ENCODE measurements at regions not wholly inside any gene's neighbourhood (a gene's known extent, or its start where the extent isn't known, plus 50 kb on each side); places are given as distances from the start of the nearest gene placed in this dataset.

DNA sequence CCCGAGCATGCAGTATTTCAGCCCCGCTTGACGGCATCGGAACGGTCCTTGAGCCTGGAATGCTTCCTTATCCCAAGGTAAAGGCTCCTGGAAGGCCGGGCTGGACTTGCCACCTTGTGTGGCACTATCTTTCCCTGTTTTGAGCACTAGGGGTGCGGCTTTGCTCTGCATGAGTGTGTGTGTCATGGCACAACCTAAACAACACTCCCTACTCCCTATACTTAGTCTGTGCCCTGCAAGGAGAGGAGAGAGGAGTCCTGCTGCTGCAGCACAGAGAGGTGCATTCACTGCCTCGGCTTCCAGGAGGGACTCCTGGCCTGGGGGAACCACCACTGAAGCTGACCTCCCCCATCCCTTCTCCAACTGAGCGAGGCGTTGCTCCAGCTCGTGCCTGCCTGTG lies 60.4 kb upstream of the BACE2 start:
- no peaks in the 10 kb centered on the region for H4K20me1 ChIP-seq (ENCODE audit: insufficient read depth, low read length, poor library complexity, severe bottlenecking)
- no peak overlapping the region for H3K4me3 ChIP-seq (ENCODE audit: low read length, poor library complexity, severe bottlenecking)
- no peaks in the 10 kb centered on the region for H3K79me2 ChIP-seq (ENCODE audit: insufficient read depth, low read length)
- TF ChIP-seq, protein P1, sequence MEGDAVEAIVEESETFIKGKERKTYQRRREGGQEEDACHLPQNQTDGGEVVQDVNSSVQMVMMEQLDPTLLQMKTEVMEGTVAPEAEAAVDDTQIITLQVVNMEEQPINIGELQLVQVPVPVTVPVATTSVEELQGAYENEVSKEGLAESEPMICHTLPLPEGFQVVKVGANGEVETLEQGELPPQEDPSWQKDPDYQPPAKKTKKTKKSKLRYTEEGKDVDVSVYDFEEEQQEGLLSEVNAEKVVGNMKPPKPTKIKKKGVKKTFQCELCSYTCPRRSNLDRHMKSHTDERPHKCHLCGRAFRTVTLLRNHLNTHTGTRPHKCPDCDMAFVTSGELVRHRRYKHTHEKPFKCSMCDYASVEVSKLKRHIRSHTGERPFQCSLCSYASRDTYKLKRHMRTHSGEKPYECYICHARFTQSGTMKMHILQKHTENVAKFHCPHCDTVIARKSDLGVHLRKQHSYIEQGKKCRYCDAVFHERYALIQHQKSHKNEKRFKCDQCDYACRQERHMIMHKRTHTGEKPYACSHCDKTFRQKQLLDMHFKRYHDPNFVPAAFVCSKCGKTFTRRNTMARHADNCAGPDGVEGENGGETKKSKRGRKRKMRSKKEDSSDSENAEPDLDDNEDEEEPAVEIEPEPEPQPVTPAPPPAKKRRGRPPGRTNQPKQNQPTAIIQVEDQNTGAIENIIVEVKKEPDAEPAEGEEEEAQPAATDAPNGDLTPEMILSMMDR (conservative IDR thresholded peaks at IDR 0.05; ENCODE audit: low read length) = no peak
- TF ChIP-seq EZH2phosphoT487 (IDR thresholded peaks at IDR 0.05; ENCODE audit: borderline replicate concordance) = no peak
- H3K9ac ChIP-seq (ENCODE audit: low read depth, low read length, poor library complexity, severe bottlenecking) = no peak overlapping the region
- no peaks in the 10 kb centered on the region for H3F3A ChIP-seq (ENCODE audit: low read depth)
- H2AFZ ChIP-seq (ENCODE audit: low read length) = no peak overlapping the region
- H3K36me3 ChIP-seq (ENCODE audit: insufficient read depth, low read length) = no peaks in the 10 kb centered on the region
- H3K27me3 ChIP-seq (ENCODE audit: insufficient read depth, low read length, poor library complexity, severe bottlenecking) = peaks cover 13% of the 10 kb centered on the region
- no peaks in the 10 kb centered on the region for H3K9me2 ChIP-seq (replicated peaks; ENCODE audit: low read depth, low read length)
- no peaks in the 10 kb centered on the region for H3K9me3 ChIP-seq (ENCODE audit: insufficient read depth, low read depth, low read length)
- no peak overlapping the region for H3K4me2 ChIP-seq (ENCODE audit: low read depth, low read length, poor library complexity, severe bottlenecking)
- peaks cover 1% of the 10 kb centered on the region for H3K4me1 ChIP-seq (ENCODE audit: insufficient read depth, low read length, poor library complexity, severe bottlenecking)

DNA sequence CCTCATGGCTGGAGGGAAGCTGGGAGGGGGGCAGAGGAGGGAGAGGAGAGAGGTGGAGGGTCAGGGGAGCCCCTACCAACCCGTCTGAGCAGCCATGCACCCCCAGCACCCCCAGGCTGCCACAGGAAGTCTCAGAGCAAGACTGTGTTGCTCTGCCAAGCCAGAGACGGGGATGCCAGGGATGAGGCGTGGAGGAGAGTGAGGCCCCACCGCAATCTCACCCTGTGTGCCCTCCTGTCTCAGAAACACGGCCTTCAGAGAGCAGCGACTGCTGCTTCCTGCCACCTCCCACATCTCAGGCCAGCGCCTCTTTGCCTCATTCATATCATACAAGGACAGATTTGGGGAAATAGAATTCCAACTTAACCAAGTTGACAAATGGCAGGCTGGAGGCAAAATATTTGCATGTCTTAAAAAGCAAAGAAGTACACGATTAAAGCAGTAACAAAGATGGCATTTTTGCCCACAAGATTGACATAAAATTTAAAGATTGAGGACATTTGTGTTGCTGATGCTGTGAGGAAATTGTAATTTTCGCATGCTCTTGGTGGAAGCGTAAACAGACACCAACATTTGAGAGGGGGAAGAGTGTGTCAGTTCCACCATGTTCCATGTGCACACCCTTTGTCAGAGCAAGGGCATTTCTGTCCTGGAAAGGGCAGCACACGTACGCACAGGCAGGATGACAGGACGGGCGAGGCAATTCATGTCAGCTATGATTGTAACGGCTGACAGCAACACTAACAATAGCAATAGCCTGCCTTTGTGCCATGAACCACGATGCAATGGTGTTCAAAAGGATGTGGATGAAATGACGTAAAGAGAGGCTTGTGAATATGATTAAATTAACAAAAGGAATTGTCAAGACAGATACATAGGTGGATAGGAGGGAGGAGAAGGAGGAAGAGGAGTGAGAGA lies 59.0 kb upstream of the BACE2 start:
- Histone ChIP-seq H3K79me2 (ENCODE audit: insufficient read depth, low read length) (no peaks in the 10 kb centered on the region), H2AFZ (ENCODE audit: low read length) (no peak overlapping the region), H3K36me3 (ENCODE audit: insufficient read depth, low read length) (no peaks in the 10 kb centered on the region), H3K9me3 (ENCODE audit: insufficient read depth, low read depth, low read length) (no peaks in the 10 kb centered on the region), H3K27me3 (ENCODE audit: insufficient read depth, low read length, poor library complexity, severe bottlenecking) (peaks cover 13% of the 10 kb centered on the region), H3K9ac (ENCODE audit: low read depth, low read length, poor library complexity, severe bottlenecking) (no peak overlapping the region), H3K4me2 (ENCODE audit: low read depth, low read length, poor library complexity, severe bottlenecking) (no peak overlapping the region), H3F3A (ENCODE audit: low read depth) (no peaks in the 10 kb centered on the region), H3K9me2 (replicated peaks; ENCODE audit: low read depth, low read length) (no peaks in the 10 kb centered on the region), H3K4me3 (ENCODE audit: low read length, poor library complexity, severe bottlenecking) (no peak overlapping the region), H3K4me1 (ENCODE audit: insufficient read depth, low read length, poor library complexity, severe bottlenecking) (peaks cover 14% of the 10 kb centered on the region), H4K20me1 (ENCODE audit: insufficient read depth, low read length, poor library complexity, severe bottlenecking) (no peaks in the 10 kb centered on the region)
- TF ChIP-seq EZH2phosphoT487 (IDR thresholded peaks at IDR 0.05; ENCODE audit: borderline replicate concordance) = no peak
- TF ChIP-seq, protein P1 (conservative IDR thresholded peaks at IDR 0.05; ENCODE audit: low read length) = no peak

DNA sequence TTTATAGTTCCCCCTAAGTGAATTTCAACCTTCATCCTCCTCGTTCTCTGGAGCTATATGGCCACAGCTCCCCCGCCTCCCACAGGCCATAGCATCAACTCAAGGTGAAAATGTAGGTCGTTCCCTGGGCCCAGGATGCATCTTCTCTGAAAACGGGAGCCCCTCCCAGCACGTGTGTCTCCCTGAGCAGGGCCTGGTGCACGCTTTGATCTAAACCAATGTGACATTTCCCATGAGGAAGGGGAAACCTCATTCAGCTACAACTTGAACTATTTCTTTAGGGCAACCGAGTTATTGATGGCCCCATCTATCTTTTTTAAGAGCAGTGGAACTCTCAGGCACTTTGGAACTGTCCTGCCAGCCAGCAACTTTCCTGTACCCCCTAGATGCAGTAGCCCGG lies 57.8 kb upstream of the BACE2 start:
- H3K27me3 ChIP-seq (ENCODE audit: insufficient read depth, low read length, poor library complexity, severe bottlenecking) = peaks cover 13% of the 10 kb centered on the region
- H3K9me2 ChIP-seq (replicated peaks; ENCODE audit: low read depth, low read length) = no peaks in the 10 kb centered on the region
- no peaks in the 10 kb centered on the region for H3K79me2 ChIP-seq (ENCODE audit: insufficient read depth, low read length)
- no peak overlapping the region for H2AFZ ChIP-seq (ENCODE audit: low read length)
- TF ChIP-seq EZH2phosphoT487 (IDR thresholded peaks at IDR 0.05; ENCODE audit: borderline replicate concordance) = no peak
- TF ChIP-seq, protein P1 (conservative IDR thresholded peaks at IDR 0.05; ENCODE audit: low read length) = no peak
- H3K36me3 ChIP-seq (ENCODE audit: insufficient read depth, low read length) = no peaks in the 10 kb centered on the region
- H3K9me3 ChIP-seq (ENCODE audit: insufficient read depth, low read depth, low read length) = no peaks in the 10 kb centered on the region
- H3K4me2 ChIP-seq (ENCODE audit: low read depth, low read length, poor library complexity, severe bottlenecking) = no peak overlapping the region
- peaks cover 16% of the 10 kb centered on the region for H3K4me1 ChIP-seq (ENCODE audit: insufficient read depth, low read length, poor library complexity, severe bottlenecking)
- no peak overlapping the region for H3K4me3 ChIP-seq (ENCODE audit: low read length, poor library complexity, severe bottlenecking)
- H3F3A ChIP-seq (ENCODE audit: low read depth) = no peaks in the 10 kb centered on the region
- no peak overlapping the region for H3K9ac ChIP-seq (ENCODE audit: low read depth, low read length, poor library complexity, severe bottlenecking)
- no peaks in the 10 kb centered on the region for H4K20me1 ChIP-seq (ENCODE audit: insufficient read depth, low read length, poor library complexity, severe bottlenecking)
